Caco-2 (cell line): ENCODE measurements at regions not wholly inside any gene's neighbourhood (a gene's known extent, or its start where the extent isn't known, plus 50 kb on each side); places are given as distances from the start of the nearest gene placed in this dataset.

ENCODE experiments used
- BruUV-seq: library from RNA; stranded (reverse); fragments of 400-500 nt; replicated peaks from 2 replicates; lab custom pipeline; 2021; lab: Mats Ljungman, UMichigan
- CTCF ChIA-PET: fragments of 300-600 bp; sonication (Branson Sonifier 250); formaldehyde crosslinking; loops from one replicate; lab custom pipeline; 2022; ENCODE audit warnings: antibody characterized with exemption; lab: Charles Lee
- POLR2A ChIA-PET: fragments of 300-600 bp; sonication (Branson Sonifier 250); formaldehyde crosslinking; loops from one replicate; lab custom pipeline; 2022; ENCODE audit warnings: antibody characterized with exemption; lab: Charles Lee
- DNase-seq, 2 experiments: peaks; one replicate each; pipeline versions ENCODE4 v3.0.0 to v3.0.0-alpha.2; 2020 to 2022
- H3K27me3 ChIP-seq: replicated peaks from 2 replicates; pipeline ENCODE4 v1.6.0; 2011; ENCODE audit warnings: low read length; ENCODE audit not compliant: control insufficient read depth, insufficient read depth
- H3K36me3 ChIP-seq: 2 replicates; pipeline ENCODE4 v1.5.1; 2011; ENCODE audit warnings: low read length; ENCODE audit not compliant: control insufficient read depth, insufficient read depth
- H3K4me1 ChIP-seq: fragments of 250-450 bp; sonication (Bioruptor Pico); 2 replicates; pipeline ENCODE4 v1.5.1; 2020; ENCODE audit warnings: mild to moderate bottlenecking
- H3K4me3 ChIP-seq: 2 replicates; pipeline ENCODE4 v1.5.1; 2011; ENCODE audit warnings: low read depth, mild to moderate bottlenecking, control low read depth, low read length
- H3K9me3 ChIP-seq: fragments of 250-450 bp; sonication (Bioruptor Pico); 2 replicates; pipeline ENCODE4 v1.5.1; 2020; ENCODE audit warnings: mild to moderate bottlenecking, moderate library complexity
- H3K27ac Mint-ChIP-seq: one replicate; pipeline ENCODE4 v1.8.0; 2022; ENCODE audit warnings: mixed read lengths; ENCODE audit not compliant: unreplicated experiment
- H3K27me3 Mint-ChIP-seq: one replicate; pipeline ENCODE4 v1.8.0; 2022; ENCODE audit warnings: mixed read lengths; ENCODE audit not compliant: insufficient read depth, unreplicated experiment
- H3K36me3 Mint-ChIP-seq: one replicate; pipeline ENCODE4 v1.8.0; 2022; ENCODE audit warnings: mild to moderate bottlenecking, mixed read lengths; ENCODE audit not compliant: insufficient read depth, unreplicated experiment
- H3K4me1 Mint-ChIP-seq: one replicate; pipeline ENCODE4 v1.8.0; 2022; ENCODE audit warnings: low read depth, mixed read lengths; ENCODE audit not compliant: unreplicated experiment
- H3K4me3 Mint-ChIP-seq: one replicate; pipeline ENCODE4 v1.8.0; 2022; ENCODE audit warnings: mild to moderate bottlenecking, moderate library complexity, mixed read lengths; ENCODE audit not compliant: unreplicated experiment
- H3K9me3 Mint-ChIP-seq: one replicate; pipeline ENCODE4 v1.8.0; 2022; ENCODE audit warnings: mixed read lengths; ENCODE audit not compliant: unreplicated experiment
- intact Hi-C: fragments of 100-400 bp; cut with micrococcal nuclease; formaldehyde crosslinking; loops from one replicate; pipeline ENCODE4 v1.10.0; 2022; ENCODE audit not compliant: unreplicated experiment
- TF ChIP-seq, protein P1 (sequence below), 2 experiments: fragments of 200-600 bp in 1 of 2; IDR thresholded peaks; 1 replicate in 1 of 2; 2 replicates in 1 of 2; pipeline versions ENCODE4 v1.5.1 to v1.8.0; 2011 to 2022; ENCODE audit warnings: antibody characterized with exemption in 1 of 2, control low read depth in 1 of 2, inconsistent platforms in 1 of 2, low read depth in 1 of 2, low read length in 1 of 2, mild to moderate bottlenecking in 1 of 2, moderate library complexity in 1 of 2; ENCODE audit not compliant: insufficient read depth in 1 of 2, severe bottlenecking in 1 of 2, unreplicated experiment in 1 of 2

DNA sequence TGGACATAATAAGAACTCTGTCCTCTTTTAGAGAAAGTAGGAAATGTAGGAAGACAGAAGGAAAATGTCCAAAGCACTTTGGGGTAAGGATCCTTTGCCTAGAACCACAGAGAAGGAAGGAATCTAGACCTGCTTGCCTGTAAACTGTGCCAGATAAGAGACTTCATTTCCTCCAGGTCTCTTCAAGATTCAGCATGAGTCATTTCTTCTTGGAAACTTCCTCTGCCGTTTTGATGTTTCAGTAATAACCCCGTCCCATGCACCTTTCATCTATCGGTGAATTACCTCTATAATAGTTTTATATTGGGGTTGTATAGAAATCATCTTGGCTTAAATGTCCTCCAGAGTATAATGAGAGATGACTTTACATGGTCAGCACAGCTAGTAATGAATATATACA is 63.2 kb upstream of the LRATD1 start:
- TF ChIP-seq, protein P1, sequence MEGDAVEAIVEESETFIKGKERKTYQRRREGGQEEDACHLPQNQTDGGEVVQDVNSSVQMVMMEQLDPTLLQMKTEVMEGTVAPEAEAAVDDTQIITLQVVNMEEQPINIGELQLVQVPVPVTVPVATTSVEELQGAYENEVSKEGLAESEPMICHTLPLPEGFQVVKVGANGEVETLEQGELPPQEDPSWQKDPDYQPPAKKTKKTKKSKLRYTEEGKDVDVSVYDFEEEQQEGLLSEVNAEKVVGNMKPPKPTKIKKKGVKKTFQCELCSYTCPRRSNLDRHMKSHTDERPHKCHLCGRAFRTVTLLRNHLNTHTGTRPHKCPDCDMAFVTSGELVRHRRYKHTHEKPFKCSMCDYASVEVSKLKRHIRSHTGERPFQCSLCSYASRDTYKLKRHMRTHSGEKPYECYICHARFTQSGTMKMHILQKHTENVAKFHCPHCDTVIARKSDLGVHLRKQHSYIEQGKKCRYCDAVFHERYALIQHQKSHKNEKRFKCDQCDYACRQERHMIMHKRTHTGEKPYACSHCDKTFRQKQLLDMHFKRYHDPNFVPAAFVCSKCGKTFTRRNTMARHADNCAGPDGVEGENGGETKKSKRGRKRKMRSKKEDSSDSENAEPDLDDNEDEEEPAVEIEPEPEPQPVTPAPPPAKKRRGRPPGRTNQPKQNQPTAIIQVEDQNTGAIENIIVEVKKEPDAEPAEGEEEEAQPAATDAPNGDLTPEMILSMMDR (IDR thresholded peaks at IDR 0.05; ENCODE audit: insufficient read depth in 1 of 2, low read depth in 1 of 2, low read length in 1 of 2, severe bottlenecking in 1 of 2, unreplicated experiment in 1 of 2) = no peak
- no peaks in the 10 kb centered on the region for H3K4me1 ChIP-seq
- ChIA-PET POLR2A (no interaction called here), CTCF (no interaction called here)
- no peak for DNase-seq
- no peaks in the 10 kb centered on the region for H3K36me3 ChIP-seq
- no peaks in the 10 kb centered on the region for H3K9me3 ChIP-seq
- H3K9me3 Mint-ChIP-seq = no peaks in the 10 kb centered on the region
- no peaks in the 10 kb centered on the region for H3K27me3 Mint-ChIP-seq
- no peaks in the 10 kb centered on the region for H3K27me3 ChIP-seq
- no peaks in the 10 kb centered on the region for H3K36me3 Mint-ChIP-seq
- no peak overlapping the region for H3K4me3 ChIP-seq
- no peaks in the 10 kb centered on the region for H3K4me1 Mint-ChIP-seq
- H3K4me3 Mint-ChIP-seq = no peak overlapping the region
- intact Hi-C loops = no loop called here
- BruUV-seq = no TSS peak
- H3K27ac Mint-ChIP-seq = no peak overlapping the region

DNA sequence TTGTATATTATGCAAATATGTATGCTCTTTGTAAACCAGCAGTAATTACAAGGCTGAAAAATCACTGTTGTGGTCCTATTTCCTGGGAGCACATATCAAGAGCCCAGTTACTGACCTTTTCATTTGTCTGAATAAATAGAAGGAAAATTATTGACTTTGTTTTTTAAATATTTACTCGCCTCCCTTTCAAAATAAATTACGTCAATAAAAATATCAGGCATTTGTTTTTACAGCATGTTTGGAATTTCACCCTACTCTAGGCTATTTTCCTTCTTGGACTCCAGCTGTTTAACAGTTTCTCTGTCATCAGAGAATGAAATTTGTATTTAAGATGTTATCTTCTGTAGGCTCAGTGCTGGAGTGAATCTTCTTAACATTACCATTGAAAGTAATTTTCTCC is 59.9 kb upstream of the LRATD1 start:
- Histone ChIP-seq H3K4me1 (no peaks in the 10 kb centered on the region), H3K36me3 (no peaks in the 10 kb centered on the region), H3K27me3 (no peaks in the 10 kb centered on the region), H3K4me3 (no peak overlapping the region), H3K9me3 (no peaks in the 10 kb centered on the region)
- Mint-ChIP-seq H3K4me1 (no peaks in the 10 kb centered on the region), H3K36me3 (no peaks in the 10 kb centered on the region), H3K27ac (no peak overlapping the region), H3K4me3 (no peak overlapping the region), H3K9me3 (no peaks in the 10 kb centered on the region), H3K27me3 (no peaks in the 10 kb centered on the region)
- ChIA-PET POLR2A (no interaction called here), CTCF (no interaction called here)
- intact Hi-C loops = no loop called here
- TF ChIP-seq, protein P1 (IDR thresholded peaks at IDR 0.05; ENCODE audit: insufficient read depth in 1 of 2, low read depth in 1 of 2, low read length in 1 of 2, severe bottlenecking in 1 of 2, unreplicated experiment in 1 of 2) = no peak
- no TSS peak for BruUV-seq
- DNase-seq = no peak

DNA sequence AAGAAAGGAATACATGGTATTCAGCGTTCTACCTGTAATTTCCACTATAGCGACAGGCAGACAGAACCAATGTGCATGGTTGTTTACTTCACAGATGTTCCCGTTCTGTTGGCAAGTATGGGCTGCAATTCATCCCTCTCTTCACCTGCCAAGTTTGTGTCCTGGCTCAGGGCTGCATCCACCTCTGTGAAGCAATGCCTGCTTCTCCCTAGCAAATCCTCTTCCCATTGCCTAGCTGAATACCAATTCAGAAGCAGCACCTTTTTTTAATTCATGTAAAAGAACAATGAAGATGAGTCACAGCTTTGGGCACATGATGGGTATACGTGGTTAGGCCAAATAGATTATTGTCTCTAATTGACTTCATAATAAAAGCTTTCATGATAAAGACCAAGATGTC is 54.7 kb upstream of the LRATD1 start:
- no peak for DNase-seq
- Mint-ChIP-seq H3K4me1 (no peaks in the 10 kb centered on the region), H3K9me3 (no peaks in the 10 kb centered on the region), H3K4me3 (no peak overlapping the region), H3K27ac (no peak overlapping the region), H3K27me3 (no peaks in the 10 kb centered on the region), H3K36me3 (no peaks in the 10 kb centered on the region)
- ChIA-PET CTCF (no interaction called here), POLR2A (no interaction called here)
- no peaks in the 10 kb centered on the region for H3K4me1 ChIP-seq
- no peak overlapping the region for H3K4me3 ChIP-seq
- intact Hi-C loops = no loop called here
- no TSS peak for BruUV-seq
- H3K27me3 ChIP-seq = no peaks in the 10 kb centered on the region
- TF ChIP-seq, protein P1 (IDR thresholded peaks at IDR 0.05; ENCODE audit: insufficient read depth in 1 of 2, low read depth in 1 of 2, low read length in 1 of 2, severe bottlenecking in 1 of 2, unreplicated experiment in 1 of 2) = no peak
- H3K36me3 ChIP-seq = no peaks in the 10 kb centered on the region
- H3K9me3 ChIP-seq = no peaks in the 10 kb centered on the region
